ENCODE measurements at regions not wholly inside any gene's neighbourhood (a gene's known extent, or its start where the extent isn't known, plus 50 kb on each side); places are given as distances from the start of the nearest gene placed in this dataset.
"Not testable (repeated sequence)": the region's sequence is repeated elsewhere in the genome, so short reads cannot be mapped to it uniquely, and the experiment has no call there.

DNA sequence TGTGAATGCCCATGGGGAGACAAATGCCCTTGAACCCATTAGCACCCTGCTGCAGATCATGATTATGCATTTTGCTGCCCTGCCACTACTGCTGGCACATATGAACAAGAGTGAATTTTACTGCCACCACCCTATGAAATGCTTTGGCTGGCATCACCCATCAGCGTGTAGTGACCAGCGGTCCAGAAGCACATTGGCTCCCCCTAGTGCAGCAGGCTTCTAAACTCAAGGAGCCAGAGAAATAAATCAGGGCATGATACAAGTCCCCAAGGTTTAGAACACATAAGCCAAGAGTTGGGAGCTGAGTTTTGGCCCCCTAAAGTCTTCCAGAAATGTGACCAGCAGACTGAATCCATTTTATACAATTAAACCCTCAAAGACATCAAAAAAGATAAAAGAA is 899.4 kb downstream of the NAP1L3 start:
- peak; percentile 42 for TF ChIP-seq CTCF (IDR thresholded peaks at IDR 0.05)
- not testable (repeated sequence) for TF ChIP-seq EZH2 (IDR thresholded peaks at IDR 0.05)
